Midbrain (tissue), 1 donor: ENCODE measurements at regions not wholly inside any gene's neighbourhood (a gene's known extent, or its start where the extent isn't known, plus 50 kb on each side); places are given as distances from the start of the nearest gene placed in this dataset.

ENCODE experiments used
- DNase-seq: peaks from one replicate; lab custom pipeline; 2025; lab: John Stamatoyannopoulos, UW

GRCh38 chr10:130559547-130559880, 423.3 kb downstream of the GLRX3 start:
- DNase-seq = no peak

GRCh38 chr10:130560116-130560515, 423.9 kb downstream of the GLRX3 start:
- no peak for DNase-seq

- no peak for DNase-seq
Measured at GRCh38 chr10:130560573-130560972, 424.4 kb downstream of the GLRX3 start.

GRCh38 chr10:130561681-130562080, 425.5 kb downstream of the GLRX3 start:
- no peak for DNase-seq

GRCh38 chr10:130567011-130567410, 430.8 kb downstream of the GLRX3 start:
- no peak for DNase-seq

- DNase-seq = no peak
Measured at GRCh38 chr10:130567436-130567835, 431.2 kb downstream of the GLRX3 start.

GRCh38 chr10:130568246-130568645, 432.1 kb downstream of the GLRX3 start:
- DNase-seq = no peak

- no peak for DNase-seq
Measured at GRCh38 chr10:130570074-130570473, 433.9 kb downstream of the GLRX3 start.

GRCh38 chr10:130571674-130572073, 435.5 kb downstream of the GLRX3 start:
- no peak for DNase-seq

- no peak for DNase-seq
Measured at GRCh38 chr10:130573446-130573845, 437.3 kb downstream of the GLRX3 start.

- no peak for DNase-seq
Measured at GRCh38 chr10:130575756-130576285, 439.6 kb downstream of the GLRX3 start.

GRCh38 chr10:130576427-130576826, 440.2 kb downstream of the GLRX3 start:
- DNase-seq = no peak

- no peak for DNase-seq
Measured at GRCh38 chr10:130577039-130577438, 440.8 kb downstream of the GLRX3 start.

GRCh38 chr10:130578532-130579289, 442.5 kb downstream of the GLRX3 start:
- no peak for DNase-seq

GRCh38 chr10:130579913-130580312, 443.7 kb downstream of the GLRX3 start:
- no peak for DNase-seq

- DNase-seq = no peak
Measured at GRCh38 chr10:130580975-130581374, 444.8 kb downstream of the GLRX3 start.

GRCh38 chr10:130587718-130588117, 451.5 kb downstream of the GLRX3 start:
- DNase-seq = no peak

GRCh38 chr10:130606001-130606405, 469.8 kb downstream of the GLRX3 start:
- DNase-seq = no peak

GRCh38 chr10:130607366-130607765, 471.2 kb downstream of the GLRX3 start:
- DNase-seq = no peak

- DNase-seq = no peak
Measured at GRCh38 chr10:130611239-130611638, 475.0 kb downstream of the GLRX3 start.

GRCh38 chr10:130615457-130615856, 479.3 kb downstream of the GLRX3 start:
- DNase-seq = no peak

- no peak for DNase-seq
Measured at GRCh38 chr10:130617985-130618384, 481.8 kb downstream of the GLRX3 start.

- DNase-seq = no peak
Measured at GRCh38 chr10:130618647-130619046, 482.5 kb downstream of the GLRX3 start.

GRCh38 chr10:130621231-130621775, 485.1 kb downstream of the GLRX3 start:
- DNase-seq = no peak
